ENCODE measurements at regions not wholly inside any gene's neighbourhood (a gene's known extent, or its start where the extent isn't known, plus 50 kb on each side); places are given as distances from the start of the nearest gene placed in this dataset.

- H3K9ac ChIP-seq (ENCODE audit: low read length), result no peak overlapping the region
- no peak overlapping the region for H3K27ac ChIP-seq (ENCODE audit: low read depth, low read length)
- H3K36me3 ChIP-seq (ENCODE audit: control insufficient read depth, insufficient read depth, low read length), result no peaks in the 10 kb centered on the region
- no peak overlapping the region for H3K4me3 ChIP-seq (ENCODE audit: low read length)
- no peaks in the 10 kb centered on the region for H3K4me1 ChIP-seq (ENCODE audit: control insufficient read depth, insufficient read depth, low read length)
- no peaks in the 10 kb centered on the region for H3K27me3 ChIP-seq (ENCODE audit: control insufficient read depth, insufficient read depth, low read length)
Measured at GRCh38 chr4:158995040-158995439, 107.8 kb upstream of the RAPGEF2 start.

GRCh38 chr4:158995965-158996364 lies 106.9 kb upstream of the RAPGEF2 start:
- no peak overlapping the region for H3K27ac ChIP-seq (ENCODE audit: low read depth, low read length)

GRCh38 chr4:158996669-158997074 lies 106.2 kb upstream of the RAPGEF2 start:
- no peak overlapping the region for H3K4me3 ChIP-seq (ENCODE audit: low read length)
- no peaks in the 10 kb centered on the region for H3K27me3 ChIP-seq (ENCODE audit: control insufficient read depth, insufficient read depth, low read length)

More at GRCh38 chr4:158995965-158996364, 106.9 kb upstream of the RAPGEF2 start:
- Histone ChIP-seq H3K9ac (ENCODE audit: low read length) (no peak overlapping the region), H3K4me3 (ENCODE audit: low read length) (no peak overlapping the region), H3K27me3 (ENCODE audit: control insufficient read depth, insufficient read depth, low read length) (no peaks in the 10 kb centered on the region), H3K36me3 (ENCODE audit: control insufficient read depth, insufficient read depth, low read length) (no peaks in the 10 kb centered on the region), H3K4me1 (ENCODE audit: control insufficient read depth, insufficient read depth, low read length) (no peaks in the 10 kb centered on the region)

GRCh38 chr4:158997660-158998349 lies 105.1 kb upstream of the RAPGEF2 start:
- Histone ChIP-seq H3K9ac (ENCODE audit: low read length) (no peak overlapping the region), H3K4me1 (ENCODE audit: control insufficient read depth, insufficient read depth, low read length) (no peaks in the 10 kb centered on the region), H3K27me3 (ENCODE audit: control insufficient read depth, insufficient read depth, low read length) (no peaks in the 10 kb centered on the region), H3K4me3 (ENCODE audit: low read length) (no peak overlapping the region), H3K36me3 (ENCODE audit: control insufficient read depth, insufficient read depth, low read length) (no peaks in the 10 kb centered on the region), H3K27ac (ENCODE audit: low read depth, low read length) (no peak overlapping the region)

More at GRCh38 chr4:158996669-158997074, 106.2 kb upstream of the RAPGEF2 start:
- H3K4me1 ChIP-seq (ENCODE audit: control insufficient read depth, insufficient read depth, low read length), result no peaks in the 10 kb centered on the region
- no peaks in the 10 kb centered on the region for H3K36me3 ChIP-seq (ENCODE audit: control insufficient read depth, insufficient read depth, low read length)
- H3K9ac ChIP-seq (ENCODE audit: low read length), result no peak overlapping the region
- no peak overlapping the region for H3K27ac ChIP-seq (ENCODE audit: low read depth, low read length)

GRCh38 chr4:158998624-158999023 lies 104.3 kb upstream of the RAPGEF2 start:
- Histone ChIP-seq H3K9ac (ENCODE audit: low read length) (no peak overlapping the region), H3K4me3 (ENCODE audit: low read length) (no peak overlapping the region), H3K4me1 (ENCODE audit: control insufficient read depth, insufficient read depth, low read length) (no peaks in the 10 kb centered on the region), H3K36me3 (ENCODE audit: control insufficient read depth, insufficient read depth, low read length) (no peaks in the 10 kb centered on the region), H3K27me3 (ENCODE audit: control insufficient read depth, insufficient read depth, low read length) (no peaks in the 10 kb centered on the region), H3K27ac (ENCODE audit: low read depth, low read length) (no peak overlapping the region)

- Histone ChIP-seq H3K27me3 (ENCODE audit: control insufficient read depth, insufficient read depth, low read length) (no peaks in the 10 kb centered on the region), H3K4me3 (ENCODE audit: low read length) (no peak overlapping the region), H3K4me1 (ENCODE audit: control insufficient read depth, insufficient read depth, low read length) (no peaks in the 10 kb centered on the region), H3K36me3 (ENCODE audit: control insufficient read depth, insufficient read depth, low read length) (no peaks in the 10 kb centered on the region), H3K9ac (ENCODE audit: low read length) (no peak overlapping the region), H3K27ac (ENCODE audit: low read depth, low read length) (no peak overlapping the region)
Measured at GRCh38 chr4:158999166-158999682, 103.7 kb upstream of the RAPGEF2 start.

GRCh38 chr4:158999849-159000248 lies 103.0 kb upstream of the RAPGEF2 start:
- no peak overlapping the region for H3K27ac ChIP-seq (ENCODE audit: low read depth, low read length)
- H3K27me3 ChIP-seq (ENCODE audit: control insufficient read depth, insufficient read depth, low read length), result no peaks in the 10 kb centered on the region
- H3K4me1 ChIP-seq (ENCODE audit: control insufficient read depth, insufficient read depth, low read length), result no peaks in the 10 kb centered on the region
- H3K9ac ChIP-seq (ENCODE audit: low read length), result no peak overlapping the region
- no peak overlapping the region for H3K4me3 ChIP-seq (ENCODE audit: low read length)
- no peaks in the 10 kb centered on the region for H3K36me3 ChIP-seq (ENCODE audit: control insufficient read depth, insufficient read depth, low read length)

- no peaks in the 10 kb centered on the region for H3K27me3 ChIP-seq (ENCODE audit: control insufficient read depth, insufficient read depth, low read length)
- H3K36me3 ChIP-seq (ENCODE audit: control insufficient read depth, insufficient read depth, low read length), result no peaks in the 10 kb centered on the region
- no peak overlapping the region for H3K9ac ChIP-seq (ENCODE audit: low read length)
- no peak overlapping the region for H3K27ac ChIP-seq (ENCODE audit: low read depth, low read length)
- H3K4me1 ChIP-seq (ENCODE audit: control insufficient read depth, insufficient read depth, low read length), result no peaks in the 10 kb centered on the region
- H3K4me3 ChIP-seq (ENCODE audit: low read length), result no peak overlapping the region
Measured at GRCh38 chr4:159002950-159003349, 99.9 kb upstream of the RAPGEF2 start.

GRCh38 chr4:159003420-159004253 lies 99.2 kb upstream of the RAPGEF2 start:
- Histone ChIP-seq H3K27me3 (ENCODE audit: control insufficient read depth, insufficient read depth, low read length) (no peaks in the 10 kb centered on the region), H3K27ac (ENCODE audit: low read depth, low read length) (no peak overlapping the region), H3K36me3 (ENCODE audit: control insufficient read depth, insufficient read depth, low read length) (no peaks in the 10 kb centered on the region), H3K4me1 (ENCODE audit: control insufficient read depth, insufficient read depth, low read length) (no peaks in the 10 kb centered on the region), H3K4me3 (ENCODE audit: low read length) (no peak overlapping the region), H3K9ac (ENCODE audit: low read length) (no peak overlapping the region)

GRCh38 chr4:159006202-159006601 lies 96.7 kb upstream of the RAPGEF2 start:
- H3K4me1 ChIP-seq (ENCODE audit: control insufficient read depth, insufficient read depth, low read length), result peaks cover 6% of the 10 kb centered on the region
- no peak overlapping the region for H3K9ac ChIP-seq (ENCODE audit: low read length)
- H3K4me3 ChIP-seq (ENCODE audit: low read length), result no peak overlapping the region
- H3K27ac ChIP-seq (ENCODE audit: low read depth, low read length), result no peak overlapping the region
- no peaks in the 10 kb centered on the region for H3K27me3 ChIP-seq (ENCODE audit: control insufficient read depth, insufficient read depth, low read length)
- H3K36me3 ChIP-seq (ENCODE audit: control insufficient read depth, insufficient read depth, low read length), result no peaks in the 10 kb centered on the region

- no peak overlapping the region for H3K27ac ChIP-seq (ENCODE audit: low read depth, low read length)
- H3K36me3 ChIP-seq (ENCODE audit: control insufficient read depth, insufficient read depth, low read length), result no peaks in the 10 kb centered on the region
- H3K4me3 ChIP-seq (ENCODE audit: low read length), result no peak overlapping the region
- no peak overlapping the region for H3K9ac ChIP-seq (ENCODE audit: low read length)
- H3K4me1 ChIP-seq (ENCODE audit: control insufficient read depth, insufficient read depth, low read length), result peaks cover 6% of the 10 kb centered on the region
- H3K27me3 ChIP-seq (ENCODE audit: control insufficient read depth, insufficient read depth, low read length), result no peaks in the 10 kb centered on the region
Measured at GRCh38 chr4:159008671-159009070, 94.2 kb upstream of the RAPGEF2 start.

- Histone ChIP-seq H3K4me1 (ENCODE audit: control insufficient read depth, insufficient read depth, low read length) (peaks cover 6% of the 10 kb centered on the region), H3K27ac (ENCODE audit: low read depth, low read length) (no peak overlapping the region), H3K9ac (ENCODE audit: low read length) (no peak overlapping the region), H3K36me3 (ENCODE audit: control insufficient read depth, insufficient read depth, low read length) (no peaks in the 10 kb centered on the region), H3K4me3 (ENCODE audit: low read length) (no peak overlapping the region), H3K27me3 (ENCODE audit: control insufficient read depth, insufficient read depth, low read length) (no peaks in the 10 kb centered on the region)
Measured at GRCh38 chr4:159009521-159009920, 93.4 kb upstream of the RAPGEF2 start.
